WTC11 (cell line): ENCODE measurements at regions not wholly inside any gene's neighbourhood (a gene's known extent, or its start where the extent isn't known, plus 50 kb on each side); places are given as distances from the start of the nearest gene placed in this dataset.

Experiments
- ATAC-seq: fragments of 200-7000 bp; cut with Tn5 transposase; 2 replicates; pipeline ENCODE4 v1.10.0; 2021; ENCODE audit warnings: mild to moderate bottlenecking, moderate library complexity
- CTCF ChIA-PET: fragments of 300-600 bp; sonication (Branson Sonifier 250); formaldehyde crosslinking; loops from one replicate; lab custom pipeline; 2021; ENCODE audit warnings: antibody characterized with exemption; lab: Charles Lee
- POLR2A ChIA-PET: fragments of 350-600 bp; sonication (Branson Sonifier 250); formaldehyde crosslinking; loops from one replicate; lab custom pipeline; 2021; ENCODE audit warnings: antibody characterized with exemption; lab: Charles Lee
- DNase-seq: peaks from one replicate; pipeline ENCODE4 v3.0.0; 2021; ENCODE audit warnings: low spot score
- H3K27ac Mint-ChIP-seq: 2 replicates; pipeline ENCODE4 v1.8.0; 2021; ENCODE audit warnings: mixed read lengths
- H3K27me3 Mint-ChIP-seq: 2 replicates; pipeline ENCODE4 v1.8.0; 2021; ENCODE audit warnings: low read depth, mild to moderate bottlenecking, moderate library complexity, mixed read lengths
- H3K36me3 Mint-ChIP-seq: 2 replicates; pipeline ENCODE4 v1.8.0; 2021; ENCODE audit warnings: mixed read lengths
- H3K4me1 Mint-ChIP-seq: 2 replicates; pipeline ENCODE4 v1.8.0; 2022; ENCODE audit warnings: mixed read lengths
- H3K4me3 Mint-ChIP-seq: 2 replicates; pipeline ENCODE4 v1.8.0; 2021; ENCODE audit warnings: mild to moderate bottlenecking, moderate library complexity, mixed read lengths
- H3K9me3 Mint-ChIP-seq: 2 replicates; pipeline ENCODE4 v1.8.0; 2021; ENCODE audit warnings: mixed read lengths
- NFE2L1 ChIP-seq: sonication (generic); formaldehyde crosslinking; IDR thresholded peaks from 2 replicates; pipeline ENCODE4 v1.8.1; 2023; ENCODE audit warnings: missing genetic modification reagents
- RORB ChIP-seq: fragments of 250-450 bp; sonication (Bioruptor Pico); IDR thresholded peaks from 2 replicates; pipeline ENCODE4 v1.9.0; 2021; ENCODE audit warnings: mild to moderate bottlenecking
- TCF7 ChIP-seq: sonication (generic); formaldehyde crosslinking; IDR thresholded peaks from 2 replicates; pipeline ENCODE4 v1.8.0; 2022; ENCODE audit warnings: mild to moderate bottlenecking, low read depth, missing genetic modification reagents, moderate library complexity
- ZNF121 ChIP-seq: sonication (generic); formaldehyde crosslinking; IDR thresholded peaks from 2 replicates; pipeline ENCODE4 v1.8.0; 2023; ENCODE audit warnings: missing genetic modification reagents
- ZNF263 ChIP-seq: sonication (generic); formaldehyde crosslinking; IDR thresholded peaks from 2 replicates; pipeline ENCODE4 v1.8.1; 2022; ENCODE audit warnings: low read depth, mild to moderate bottlenecking, moderate library complexity, missing genetic modification reagents
- ZNF396 ChIP-seq: fragments of 250-450 bp; sonication (Bioruptor Pico); IDR thresholded peaks from 2 replicates; pipeline ENCODE4 v1.8.0; 2021; ENCODE audit warnings: mild to moderate bottlenecking, moderate library complexity, borderline replicate concordance
- TF ChIP-seq, protein P1 (sequence below): sonication (generic); formaldehyde crosslinking; IDR thresholded peaks from 2 replicates; pipeline ENCODE4 v1.8.1; 2022; ENCODE audit warnings: low read depth, mild to moderate bottlenecking, moderate library complexity, missing genetic modification reagents, borderline replicate concordance
- TF ChIP-seq, protein P2 (sequence below): sonication (generic); formaldehyde crosslinking; IDR thresholded peaks from 2 replicates; pipeline ENCODE4 v1.8.1; 2023; ENCODE audit warnings: mild to moderate bottlenecking, missing genetic modification reagents
- TF ChIP-seq, protein P3 (sequence below): sonication (generic); formaldehyde crosslinking; IDR thresholded peaks from 2 replicates; pipeline ENCODE4 v1.8.0; 2022; ENCODE audit warnings: missing genetic modification reagents
- TF ChIP-seq, protein P4 (sequence below): fragments of 250-450 bp; sonication (Bioruptor Pico); IDR thresholded peaks from 2 replicates; pipeline ENCODE4 v1.8.0; 2021; ENCODE audit warnings: mild to moderate bottlenecking
- TF ChIP-seq, protein P5 (sequence below): sonication (generic); formaldehyde crosslinking; IDR thresholded peaks from 2 replicates; pipeline ENCODE4 v1.8.0; 2022; ENCODE audit warnings: mild to moderate bottlenecking, missing genetic modification reagents

DNA sequence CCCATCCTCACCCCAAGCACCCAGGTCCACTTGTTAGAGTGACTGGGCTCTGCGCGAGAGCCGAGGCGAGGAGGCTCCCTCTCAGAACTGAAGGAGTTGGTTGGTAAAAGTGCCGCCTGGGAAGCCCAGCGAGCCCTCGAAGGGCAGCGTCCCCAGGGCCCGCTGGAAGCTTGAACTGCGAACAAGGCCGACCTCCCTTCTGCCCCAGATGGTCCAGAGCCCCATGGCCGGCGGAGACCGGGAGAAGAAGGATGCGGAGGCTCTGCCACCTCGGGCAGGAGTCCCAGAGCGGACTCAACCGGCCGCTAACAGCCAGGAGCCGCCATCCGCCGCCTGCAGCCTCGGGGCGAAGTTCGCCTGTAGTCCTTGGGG lies 116.3 kb upstream of the TEX13C start:
- H3K9me3 Mint-ChIP-seq, result peaks cover 2% of the 10 kb centered on the region; the same call in 1 of the 2 replicates
- DNase-seq (no peak), ATAC-seq (peak; percentile 1; the same call in 1 of the 2 replicates)
- no peak overlapping the region; the same call in 1 of the 2 replicates for H3K27ac Mint-ChIP-seq
- CTCF ChIA-PET, result interaction anchor here (0.9 to 2.0 kb wide), 2 partner anchors 71 to 72 kb away, joined by 5 to 6 read pairs; no protein-coding TSS in a partner anchor
- TF ChIP-seq, protein P1, sequence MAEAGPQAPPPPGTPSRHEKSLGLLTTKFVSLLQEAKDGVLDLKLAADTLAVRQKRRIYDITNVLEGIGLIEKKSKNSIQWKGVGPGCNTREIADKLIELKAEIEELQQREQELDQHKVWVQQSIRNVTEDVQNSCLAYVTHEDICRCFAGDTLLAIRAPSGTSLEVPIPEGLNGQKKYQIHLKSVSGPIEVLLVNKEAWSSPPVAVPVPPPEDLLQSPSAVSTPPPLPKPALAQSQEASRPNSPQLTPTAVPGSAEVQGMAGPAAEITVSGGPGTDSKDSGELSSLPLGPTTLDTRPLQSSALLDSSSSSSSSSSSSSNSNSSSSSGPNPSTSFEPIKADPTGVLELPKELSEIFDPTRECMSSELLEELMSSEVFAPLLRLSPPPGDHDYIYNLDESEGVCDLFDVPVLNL (CRISPR knock-in tag), result no peak
- TF ChIP-seq ZNF396 (CRISPR knock-in tag) (no peak), RORB (CRISPR knock-in tag) (no peak)
- TF ChIP-seq, protein P2, sequence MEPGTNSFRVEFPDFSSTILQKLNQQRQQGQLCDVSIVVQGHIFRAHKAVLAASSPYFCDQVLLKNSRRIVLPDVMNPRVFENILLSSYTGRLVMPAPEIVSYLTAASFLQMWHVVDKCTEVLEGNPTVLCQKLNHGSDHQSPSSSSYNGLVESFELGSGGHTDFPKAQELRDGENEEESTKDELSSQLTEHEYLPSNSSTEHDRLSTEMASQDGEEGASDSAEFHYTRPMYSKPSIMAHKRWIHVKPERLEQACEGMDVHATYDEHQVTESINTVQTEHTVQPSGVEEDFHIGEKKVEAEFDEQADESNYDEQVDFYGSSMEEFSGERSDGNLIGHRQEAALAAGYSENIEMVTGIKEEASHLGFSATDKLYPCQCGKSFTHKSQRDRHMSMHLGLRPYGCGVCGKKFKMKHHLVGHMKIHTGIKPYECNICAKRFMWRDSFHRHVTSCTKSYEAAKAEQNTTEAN, result no peak
- no peaks in the 10 kb centered on the region for H3K36me3 Mint-ChIP-seq
- peak overlapping the region; percentile 92 for H3K4me3 Mint-ChIP-seq
- peaks cover 23% of the 10 kb centered on the region for H3K27me3 Mint-ChIP-seq
- POLR2A ChIA-PET, result interaction anchor here (1.2 kb wide), 1 partner anchor 179 kb away, joined by 8 read pairs; no protein-coding TSS in a partner anchor
- H3K4me1 Mint-ChIP-seq, result peaks cover 22% of the 10 kb centered on the region

DNA sequence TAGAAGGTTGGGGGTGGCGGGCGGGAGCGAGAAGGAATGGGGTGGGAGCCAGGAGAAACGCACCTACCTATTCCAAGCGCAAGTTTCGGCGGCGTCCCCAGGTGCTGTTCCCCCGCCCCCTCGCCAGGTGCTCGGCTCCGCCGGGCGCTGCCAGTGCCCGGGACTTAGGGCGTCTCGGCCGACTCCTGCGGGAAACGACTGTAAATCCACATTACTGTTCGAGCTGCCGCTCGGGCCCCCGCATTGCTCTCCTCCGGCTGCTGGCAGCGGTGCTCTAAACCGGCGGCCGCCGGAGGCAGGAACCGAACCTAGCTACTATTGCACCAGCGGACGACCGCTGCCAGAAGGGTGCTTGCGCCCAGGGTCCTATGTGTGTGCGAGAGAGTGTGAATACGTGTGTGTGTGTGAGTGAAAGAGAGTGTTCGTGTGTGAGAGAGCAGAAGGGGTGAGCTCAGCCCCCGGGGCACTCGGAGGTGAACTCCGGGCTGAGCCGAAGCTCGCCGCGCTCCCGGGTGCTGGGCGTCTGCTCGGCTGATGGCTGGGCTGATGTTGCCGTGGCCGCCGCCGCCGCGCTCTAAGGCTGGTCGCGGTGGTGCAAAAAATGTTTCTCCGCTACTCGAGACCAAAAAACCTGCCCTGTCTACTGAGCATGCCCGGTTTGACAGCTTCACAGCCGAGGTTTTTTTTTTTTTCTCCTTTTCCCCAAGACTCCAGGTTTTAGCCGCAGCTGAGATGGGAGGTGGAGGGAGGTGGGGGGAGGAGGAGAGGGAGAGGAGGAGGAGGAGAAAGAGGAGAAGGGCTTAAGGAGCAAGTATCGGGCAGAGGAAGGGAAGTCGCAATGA lies 115.7 kb upstream of the TEX13C start:
- H3K9me3 Mint-ChIP-seq, result peaks cover 3% of the 10 kb centered on the region; the same call in 1 of the 2 replicates
- H3K27ac Mint-ChIP-seq, result peak overlapping the region; percentile 92
- ChIA-PET POLR2A (interaction anchor here (1.2 kb wide), 1 partner anchor 178 kb away, joined by 8 read pairs; no protein-coding TSS in a partner anchor), CTCF (interaction anchor here (0.9 to 2.0 kb wide), 2 partner anchors 71 to 73 kb away, joined by 5 to 6 read pairs; no protein-coding TSS in a partner anchor)
- ATAC-seq (peak; percentile 17), DNase-seq (peak; percentile 46)
- peaks cover 20% of the 10 kb centered on the region for H3K4me1 Mint-ChIP-seq
- H3K4me3 Mint-ChIP-seq, result peak overlapping the region; percentile 92
- TF ChIP-seq, protein P3, sequence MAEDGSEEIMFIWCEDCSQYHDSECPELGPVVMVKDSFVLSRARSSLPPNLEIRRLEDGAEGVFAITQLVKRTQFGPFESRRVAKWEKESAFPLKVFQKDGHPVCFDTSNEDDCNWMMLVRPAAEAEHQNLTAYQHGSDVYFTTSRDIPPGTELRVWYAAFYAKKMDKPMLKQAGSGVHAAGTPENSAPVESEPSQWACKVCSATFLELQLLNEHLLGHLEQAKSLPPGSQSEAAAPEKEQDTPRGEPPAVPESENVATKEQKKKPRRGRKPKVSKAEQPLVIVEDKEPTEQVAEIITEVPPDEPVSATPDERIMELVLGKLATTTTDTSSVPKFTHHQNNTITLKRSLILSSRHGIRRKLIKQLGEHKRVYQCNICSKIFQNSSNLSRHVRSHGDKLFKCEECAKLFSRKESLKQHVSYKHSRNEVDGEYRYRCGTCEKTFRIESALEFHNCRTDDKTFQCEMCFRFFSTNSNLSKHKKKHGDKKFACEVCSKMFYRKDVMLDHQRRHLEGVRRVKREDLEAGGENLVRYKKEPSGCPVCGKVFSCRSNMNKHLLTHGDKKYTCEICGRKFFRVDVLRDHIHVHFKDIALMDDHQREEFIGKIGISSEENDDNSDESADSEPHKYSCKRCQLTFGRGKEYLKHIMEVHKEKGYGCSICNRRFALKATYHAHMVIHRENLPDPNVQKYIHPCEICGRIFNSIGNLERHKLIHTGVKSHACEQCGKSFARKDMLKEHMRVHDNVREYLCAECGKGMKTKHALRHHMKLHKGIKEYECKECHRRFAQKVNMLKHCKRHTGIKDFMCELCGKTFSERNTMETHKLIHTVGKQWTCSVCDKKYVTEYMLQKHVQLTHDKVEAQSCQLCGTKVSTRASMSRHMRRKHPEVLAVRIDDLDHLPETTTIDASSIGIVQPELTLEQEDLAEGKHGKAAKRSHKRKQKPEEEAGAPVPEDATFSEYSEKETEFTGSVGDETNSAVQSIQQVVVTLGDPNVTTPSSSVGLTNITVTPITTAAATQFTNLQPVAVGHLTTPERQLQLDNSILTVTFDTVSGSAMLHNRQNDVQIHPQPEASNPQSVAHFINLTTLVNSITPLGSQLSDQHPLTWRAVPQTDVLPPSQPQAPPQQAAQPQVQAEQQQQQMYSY, result peak; percentile 88
- TF ChIP-seq ZNF263 (CRISPR knock-in tag) (no peak), TCF7 (no peak), NFE2L1 (no peak), ZNF121 (0 out of 2 replicates have a peak, but pooled peaks have one; percentile 51)
- TF ChIP-seq, protein P4, sequence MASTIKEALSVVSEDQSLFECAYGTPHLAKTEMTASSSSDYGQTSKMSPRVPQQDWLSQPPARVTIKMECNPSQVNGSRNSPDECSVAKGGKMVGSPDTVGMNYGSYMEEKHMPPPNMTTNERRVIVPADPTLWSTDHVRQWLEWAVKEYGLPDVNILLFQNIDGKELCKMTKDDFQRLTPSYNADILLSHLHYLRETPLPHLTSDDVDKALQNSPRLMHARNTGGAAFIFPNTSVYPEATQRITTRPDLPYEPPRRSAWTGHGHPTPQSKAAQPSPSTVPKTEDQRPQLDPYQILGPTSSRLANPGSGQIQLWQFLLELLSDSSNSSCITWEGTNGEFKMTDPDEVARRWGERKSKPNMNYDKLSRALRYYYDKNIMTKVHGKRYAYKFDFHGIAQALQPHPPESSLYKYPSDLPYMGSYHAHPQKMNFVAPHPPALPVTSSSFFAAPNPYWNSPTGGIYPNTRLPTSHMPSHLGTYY, result no peak
- TF ChIP-seq, protein P5, sequence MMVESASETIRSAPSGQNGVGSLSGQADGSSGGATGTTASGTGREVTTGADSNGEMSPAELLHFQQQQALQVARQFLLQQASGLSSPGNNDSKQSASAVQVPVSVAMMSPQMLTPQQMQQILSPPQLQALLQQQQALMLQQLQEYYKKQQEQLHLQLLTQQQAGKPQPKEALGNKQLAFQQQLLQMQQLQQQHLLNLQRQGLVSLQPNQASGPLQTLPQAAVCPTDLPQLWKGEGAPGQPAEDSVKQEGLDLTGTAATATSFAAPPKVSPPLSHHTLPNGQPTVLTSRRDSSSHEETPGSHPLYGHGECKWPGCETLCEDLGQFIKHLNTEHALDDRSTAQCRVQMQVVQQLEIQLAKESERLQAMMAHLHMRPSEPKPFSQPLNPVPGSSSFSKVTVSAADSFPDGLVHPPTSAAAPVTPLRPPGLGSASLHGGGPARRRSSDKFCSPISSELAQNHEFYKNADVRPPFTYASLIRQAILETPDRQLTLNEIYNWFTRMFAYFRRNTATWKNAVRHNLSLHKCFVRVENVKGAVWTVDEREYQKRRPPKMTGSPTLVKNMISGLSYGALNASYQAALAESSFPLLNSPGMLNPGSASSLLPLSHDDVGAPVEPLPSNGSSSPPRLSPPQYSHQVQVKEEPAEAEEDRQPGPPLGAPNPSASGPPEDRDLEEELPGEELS (CRISPR knock-in tag), result no peak
- no peaks in the 10 kb centered on the region for H3K36me3 Mint-ChIP-seq
- peaks cover 23% of the 10 kb centered on the region for H3K27me3 Mint-ChIP-seq
